Sigmoid colon (tissue), 4 donors: ENCODE measurements at regions not wholly inside any gene's neighbourhood (a gene's known extent, or its start where the extent isn't known, plus 50 kb on each side); places are given as distances from the start of the nearest gene placed in this dataset.

Source experiments
- EP300 ChIP-seq, 4 donors: sonication (generic); formaldehyde crosslinking; IDR thresholded peaks; one replicate each; pipeline ENCODE4 v1.6.1; 2017; ENCODE audit warnings: antibody characterized with exemption in 4 of 4
- POLR2A ChIP-seq, 2 donors: fragments of 450-650 bp; IDR thresholded peaks; one replicate each; pipeline ENCODE4 v1.6.1; 2016; ENCODE audit warnings: antibody characterized with exemption in 2 of 2, mild to moderate bottlenecking in 2 of 2, moderate library complexity in 2 of 2
- POLR2AphosphoS5 ChIP-seq, 4 donors: sonication (generic); formaldehyde crosslinking; IDR thresholded peaks; one replicate each; pipeline ENCODE4 v1.6.1; 2017; ENCODE audit warnings: antibody characterized with exemption in 4 of 4
- TF ChIP-seq, protein P1 (sequence below), 4 experiments: fragments of 450-650 bp in 3 of 4; fragments of 200-600 bp in 1 of 4; IDR thresholded peaks; one replicate each; pipeline ENCODE4 v1.5.1; 2016 to 2019; ENCODE audit warnings: antibody characterized with exemption in 4 of 4, mild to moderate bottlenecking in 3 of 4, moderate library complexity in 2 of 4

DNA sequence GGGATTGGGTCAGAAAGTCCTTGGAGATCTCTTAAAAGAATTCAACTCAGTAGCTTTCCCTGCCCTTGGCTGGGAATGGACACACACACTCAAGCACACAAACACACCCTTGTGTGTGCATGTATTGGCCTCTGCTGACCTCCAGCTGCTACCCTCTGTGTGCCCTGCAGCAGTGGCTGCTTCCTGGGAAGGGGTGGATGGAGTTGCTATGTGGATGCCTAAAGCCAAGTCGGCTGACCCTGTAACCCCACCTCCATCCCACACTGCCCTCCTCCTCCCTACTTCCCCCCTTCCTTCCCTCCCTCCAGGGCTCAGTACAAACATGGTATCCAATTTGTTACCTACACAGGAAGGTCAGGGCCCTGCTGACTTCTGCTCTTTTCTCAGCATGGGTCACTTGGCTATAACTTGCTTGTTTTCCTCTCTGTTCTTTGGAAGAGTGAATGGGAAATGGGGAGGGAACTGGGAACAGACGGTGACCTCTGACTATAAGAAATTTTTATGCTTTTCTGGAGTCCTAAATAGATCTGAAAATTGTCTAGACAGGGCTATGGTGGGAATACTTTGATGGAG, 351.6 kb upstream of the TBX3 start:
- no peak for TF ChIP-seq POLR2A (IDR thresholded peaks at IDR 0.05)
- TF ChIP-seq, protein P1, sequence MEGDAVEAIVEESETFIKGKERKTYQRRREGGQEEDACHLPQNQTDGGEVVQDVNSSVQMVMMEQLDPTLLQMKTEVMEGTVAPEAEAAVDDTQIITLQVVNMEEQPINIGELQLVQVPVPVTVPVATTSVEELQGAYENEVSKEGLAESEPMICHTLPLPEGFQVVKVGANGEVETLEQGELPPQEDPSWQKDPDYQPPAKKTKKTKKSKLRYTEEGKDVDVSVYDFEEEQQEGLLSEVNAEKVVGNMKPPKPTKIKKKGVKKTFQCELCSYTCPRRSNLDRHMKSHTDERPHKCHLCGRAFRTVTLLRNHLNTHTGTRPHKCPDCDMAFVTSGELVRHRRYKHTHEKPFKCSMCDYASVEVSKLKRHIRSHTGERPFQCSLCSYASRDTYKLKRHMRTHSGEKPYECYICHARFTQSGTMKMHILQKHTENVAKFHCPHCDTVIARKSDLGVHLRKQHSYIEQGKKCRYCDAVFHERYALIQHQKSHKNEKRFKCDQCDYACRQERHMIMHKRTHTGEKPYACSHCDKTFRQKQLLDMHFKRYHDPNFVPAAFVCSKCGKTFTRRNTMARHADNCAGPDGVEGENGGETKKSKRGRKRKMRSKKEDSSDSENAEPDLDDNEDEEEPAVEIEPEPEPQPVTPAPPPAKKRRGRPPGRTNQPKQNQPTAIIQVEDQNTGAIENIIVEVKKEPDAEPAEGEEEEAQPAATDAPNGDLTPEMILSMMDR (IDR thresholded peaks at IDR 0.05) = no peak
- no peak for TF ChIP-seq POLR2AphosphoS5 (IDR thresholded peaks at IDR 0.05)
- TF ChIP-seq EP300 (IDR thresholded peaks at IDR 0.05) = no peak
